ENCODE measurements at regions not wholly inside any gene's neighbourhood (a gene's known extent, or its start where the extent isn't known, plus 50 kb on each side); places are given as distances from the start of the nearest gene placed in this dataset.

DNA sequence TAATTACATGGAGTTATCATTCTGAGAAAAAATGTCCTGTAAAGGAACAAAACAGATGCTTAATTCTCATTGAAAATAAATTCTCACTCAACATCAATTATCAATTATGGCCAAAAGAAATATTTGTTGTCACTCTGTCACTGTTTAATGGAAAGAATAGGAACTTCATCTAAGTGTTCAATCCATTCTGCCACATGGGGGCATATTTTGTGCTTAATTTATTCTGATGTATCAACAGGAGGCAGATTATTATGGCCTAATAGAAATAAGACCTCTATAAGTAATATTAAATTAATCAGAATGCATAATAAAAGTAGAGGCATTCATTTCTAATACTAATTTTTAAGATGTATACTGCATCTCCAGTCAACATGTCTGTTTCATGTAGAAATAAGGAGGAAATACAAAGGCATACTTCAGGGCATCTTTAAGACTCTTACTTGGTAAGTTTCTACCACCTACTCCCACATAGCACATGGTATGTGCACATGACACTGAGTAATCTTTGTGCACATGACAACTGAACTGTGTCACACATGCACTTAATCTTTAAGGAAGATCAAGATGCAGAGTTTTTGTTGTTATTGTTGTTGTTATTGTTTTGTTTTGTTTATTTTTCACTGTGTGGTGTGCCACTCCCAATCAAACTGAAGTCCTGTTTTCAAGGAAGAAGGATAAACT, 420.4 kb upstream of the SEMA3A start:
- Histone ChIP-seq H3K9me3 (ENCODE audit: control insufficient read depth, low read length) (no peaks in the 10 kb centered on the region), H3K4me3 (ENCODE audit: insufficient read depth, low read depth, low read length) (no peak overlapping the region), H3K4me1 (ENCODE audit: control insufficient read depth, insufficient read depth, low read length) (no peaks in the 10 kb centered on the region), H3K27me3 (ENCODE audit: control insufficient read depth, insufficient read depth, low read length, poor library complexity, severe bottlenecking) (no peaks in the 10 kb centered on the region), H3K27ac (ENCODE audit: insufficient read depth, low read depth, low read length, poor library complexity, severe bottlenecking) (no peak overlapping the region), H3K36me3 (ENCODE audit: control insufficient read depth, insufficient read depth, low read length) (no peaks in the 10 kb centered on the region)

DNA sequence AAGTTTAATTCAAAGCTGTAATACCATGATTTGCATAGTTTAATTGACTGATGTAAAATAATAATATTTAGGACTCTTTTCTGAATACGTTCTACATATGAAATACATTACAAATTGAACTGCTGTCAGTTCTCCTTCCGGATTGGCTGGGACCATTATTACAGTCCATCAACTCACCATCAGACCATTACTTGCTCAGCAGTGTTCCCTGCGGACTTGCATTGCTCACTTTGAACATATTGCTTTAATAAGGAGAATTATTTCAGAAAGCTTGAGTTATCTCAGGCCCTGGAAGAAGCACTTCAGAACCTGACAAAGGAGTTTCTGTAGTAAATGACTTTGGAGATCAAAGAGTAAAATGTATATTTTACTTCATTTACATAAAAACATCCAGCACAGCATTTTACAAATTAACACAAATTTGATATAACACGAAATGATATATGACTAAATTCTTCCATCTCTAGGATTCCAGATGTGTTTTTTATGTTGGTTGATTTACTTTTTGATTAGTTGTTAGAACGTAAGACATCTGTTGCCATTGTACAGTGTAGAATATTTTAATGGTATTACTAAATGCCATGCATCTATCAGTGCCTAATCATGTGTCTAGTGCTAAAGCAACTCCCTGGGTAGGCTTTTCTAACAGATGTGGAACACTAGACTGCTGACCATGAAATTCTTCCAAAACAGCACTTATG, 418.5 kb upstream of the SEMA3A start:
- H3K36me3 ChIP-seq (ENCODE audit: control insufficient read depth, insufficient read depth, low read length) = no peaks in the 10 kb centered on the region
- H3K27me3 ChIP-seq (ENCODE audit: control insufficient read depth, insufficient read depth, low read length, poor library complexity, severe bottlenecking) = no peaks in the 10 kb centered on the region
- WGBS, 2 experiments = 85 to 100% methylated on average over 5 of the region's 5 CpGs
- H3K4me1 ChIP-seq (ENCODE audit: control insufficient read depth, insufficient read depth, low read length) = no peaks in the 10 kb centered on the region
- H3K27ac ChIP-seq (ENCODE audit: insufficient read depth, low read depth, low read length, poor library complexity, severe bottlenecking) = no peak overlapping the region
- H3K9me3 ChIP-seq (ENCODE audit: control insufficient read depth, low read length) = no peaks in the 10 kb centered on the region
- no peak overlapping the region for H3K4me3 ChIP-seq (ENCODE audit: insufficient read depth, low read depth, low read length)

DNA sequence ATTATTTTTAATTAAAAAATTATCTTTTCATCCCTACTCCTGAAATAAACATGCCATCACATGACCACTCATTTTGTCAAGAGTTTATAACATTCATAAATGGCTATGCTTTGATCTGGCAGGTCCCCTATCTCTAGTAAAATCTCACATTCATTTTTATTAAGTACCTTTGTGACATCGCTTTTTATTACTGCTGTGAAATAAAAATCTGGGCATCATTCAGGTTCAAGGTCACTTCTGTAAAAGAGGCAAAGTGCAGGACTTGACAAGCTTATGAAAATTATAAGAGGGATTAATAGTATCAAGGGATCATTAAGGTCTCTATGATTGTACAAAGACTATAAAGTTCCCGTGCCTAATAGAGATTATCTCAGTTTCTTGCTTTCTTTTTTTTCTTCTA, 416.8 kb upstream of the SEMA3A start:
- Histone ChIP-seq H3K27me3 (ENCODE audit: control insufficient read depth, insufficient read depth, low read length, poor library complexity, severe bottlenecking) (no peaks in the 10 kb centered on the region), H3K4me3 (ENCODE audit: insufficient read depth, low read depth, low read length) (no peak overlapping the region), H3K27ac (ENCODE audit: insufficient read depth, low read depth, low read length, poor library complexity, severe bottlenecking) (no peak overlapping the region), H3K36me3 (ENCODE audit: control insufficient read depth, insufficient read depth, low read length) (no peaks in the 10 kb centered on the region), H3K4me1 (ENCODE audit: control insufficient read depth, insufficient read depth, low read length) (no peaks in the 10 kb centered on the region), H3K9me3 (ENCODE audit: control insufficient read depth, low read length) (no peaks in the 10 kb centered on the region)
- WGBS, 2 experiments = 96 to 100% methylated on average over 1 to 2 of the region's 2 CpGs

DNA sequence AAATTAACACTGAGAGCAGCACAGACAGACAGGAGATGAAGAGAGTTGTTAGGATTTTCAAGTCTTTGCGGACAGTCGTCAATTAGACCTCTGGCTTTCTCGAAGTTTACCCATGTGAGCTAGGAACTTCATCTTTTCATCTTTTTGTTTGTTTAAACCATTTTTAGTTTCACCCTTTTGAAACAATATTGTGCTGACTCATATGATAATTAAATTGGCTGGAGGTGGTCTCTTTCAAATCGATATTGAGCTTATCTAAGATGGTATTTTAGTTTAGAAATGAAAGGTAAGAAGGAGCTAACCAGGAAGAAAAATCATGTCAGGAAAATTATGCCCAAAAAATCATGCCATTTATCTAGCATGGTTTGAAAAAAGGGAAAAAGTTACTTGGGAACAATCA, 415.8 kb upstream of the SEMA3A start:
- Histone ChIP-seq H3K4me3 (ENCODE audit: insufficient read depth, low read depth, low read length) (no peak overlapping the region), H3K27ac (ENCODE audit: insufficient read depth, low read depth, low read length, poor library complexity, severe bottlenecking) (no peak overlapping the region), H3K4me1 (ENCODE audit: control insufficient read depth, insufficient read depth, low read length) (no peaks in the 10 kb centered on the region), H3K9me3 (ENCODE audit: control insufficient read depth, low read length) (no peaks in the 10 kb centered on the region), H3K27me3 (ENCODE audit: control insufficient read depth, insufficient read depth, low read length, poor library complexity, severe bottlenecking) (no peaks in the 10 kb centered on the region), H3K36me3 (ENCODE audit: control insufficient read depth, insufficient read depth, low read length) (no peaks in the 10 kb centered on the region)
- WGBS, 2 experiments = 91 to 98% methylated on average over 4 of the region's 4 CpGs

DNA sequence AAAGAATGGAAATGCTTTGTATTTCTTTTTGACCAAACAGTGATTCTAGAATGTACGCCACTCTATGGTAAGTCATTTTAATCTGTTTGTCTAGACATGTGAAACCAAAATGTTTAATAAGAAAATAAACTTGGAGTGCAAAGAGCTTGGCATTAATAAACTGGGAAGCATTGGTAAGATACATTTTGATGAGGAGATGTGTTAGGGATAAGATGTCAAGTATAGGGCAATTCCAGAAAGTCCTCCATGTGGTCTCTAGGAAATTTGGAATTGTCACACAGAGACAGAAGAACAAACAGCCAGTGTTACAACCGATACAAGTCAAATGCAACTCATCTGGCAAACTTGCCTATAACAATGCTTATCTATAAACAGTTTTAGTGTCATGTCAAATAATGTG, 410.7 kb upstream of the SEMA3A start:
- 100% methylated on average over 2 of the region's 2 CpGs for WGBS, 2 experiments
- Histone ChIP-seq H3K4me3 (ENCODE audit: insufficient read depth, low read depth, low read length) (no peak overlapping the region), H3K9me3 (ENCODE audit: control insufficient read depth, low read length) (no peaks in the 10 kb centered on the region), H3K4me1 (ENCODE audit: control insufficient read depth, insufficient read depth, low read length) (no peaks in the 10 kb centered on the region), H3K27ac (ENCODE audit: insufficient read depth, low read depth, low read length, poor library complexity, severe bottlenecking) (no peak overlapping the region), H3K27me3 (ENCODE audit: control insufficient read depth, insufficient read depth, low read length, poor library complexity, severe bottlenecking) (no peaks in the 10 kb centered on the region), H3K36me3 (ENCODE audit: control insufficient read depth, insufficient read depth, low read length) (no peaks in the 10 kb centered on the region)

DNA sequence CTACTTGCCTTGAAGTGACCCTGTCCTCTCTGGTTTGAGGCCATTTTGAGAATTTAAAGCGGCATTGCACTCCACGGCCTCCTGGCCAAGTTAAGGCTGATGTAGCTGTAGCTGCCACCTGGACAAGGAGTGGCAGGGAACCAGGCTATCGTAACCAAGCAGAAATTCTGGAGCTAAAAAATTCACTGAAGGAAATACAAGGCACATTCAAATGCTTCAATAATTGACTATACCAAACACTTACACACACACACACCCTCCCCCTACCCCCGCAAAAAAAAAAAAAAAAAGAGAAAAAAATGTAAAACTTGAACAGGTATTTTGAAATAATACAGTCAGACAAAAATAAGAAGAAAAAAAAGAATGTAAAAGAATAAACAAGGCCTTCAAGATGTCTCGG, 409.0 kb upstream of the SEMA3A start:
- Histone ChIP-seq H3K4me1 (ENCODE audit: control insufficient read depth, insufficient read depth, low read length) (no peaks in the 10 kb centered on the region), H3K4me3 (ENCODE audit: insufficient read depth, low read depth, low read length) (no peak overlapping the region), H3K27ac (ENCODE audit: insufficient read depth, low read depth, low read length, poor library complexity, severe bottlenecking) (no peak overlapping the region), H3K9me3 (ENCODE audit: control insufficient read depth, low read length) (no peaks in the 10 kb centered on the region), H3K36me3 (ENCODE audit: control insufficient read depth, insufficient read depth, low read length) (no peaks in the 10 kb centered on the region), H3K27me3 (ENCODE audit: control insufficient read depth, insufficient read depth, low read length, poor library complexity, severe bottlenecking) (no peaks in the 10 kb centered on the region)
- 95 to 97% methylated on average over 4 of the region's 5 CpGs for WGBS, 2 experiments

DNA sequence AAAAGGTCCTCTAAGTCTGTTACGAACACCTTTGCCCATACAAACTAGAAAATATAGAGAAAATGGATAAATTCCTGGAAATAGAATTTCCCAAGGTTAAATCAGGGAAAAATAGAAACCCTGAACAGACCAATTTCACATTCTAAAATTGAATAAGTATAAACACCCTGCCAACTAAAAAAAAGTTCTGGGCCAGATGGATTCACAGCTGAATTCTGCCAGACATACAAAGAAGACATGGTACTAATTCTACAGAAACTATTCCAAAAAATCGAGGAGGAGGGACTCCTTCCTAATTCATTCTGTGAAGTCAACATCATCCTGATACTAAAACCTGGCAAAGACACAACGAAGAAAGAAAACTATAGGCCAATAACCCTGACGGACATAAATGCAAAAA, 400.4 kb upstream of the SEMA3A start:
- WGBS, 2 experiments = 86 to 92% methylated on average over 3 to 4 of the region's 4 CpGs
- Histone ChIP-seq H3K27ac (ENCODE audit: insufficient read depth, low read depth, low read length, poor library complexity, severe bottlenecking) (no peak overlapping the region), H3K4me1 (ENCODE audit: control insufficient read depth, insufficient read depth, low read length) (no peaks in the 10 kb centered on the region), H3K27me3 (ENCODE audit: control insufficient read depth, insufficient read depth, low read length, poor library complexity, severe bottlenecking) (no peaks in the 10 kb centered on the region), H3K36me3 (ENCODE audit: control insufficient read depth, insufficient read depth, low read length) (no peaks in the 10 kb centered on the region), H3K9me3 (ENCODE audit: control insufficient read depth, low read length) (no peaks in the 10 kb centered on the region), H3K4me3 (ENCODE audit: insufficient read depth, low read depth, low read length) (no peak overlapping the region)

DNA sequence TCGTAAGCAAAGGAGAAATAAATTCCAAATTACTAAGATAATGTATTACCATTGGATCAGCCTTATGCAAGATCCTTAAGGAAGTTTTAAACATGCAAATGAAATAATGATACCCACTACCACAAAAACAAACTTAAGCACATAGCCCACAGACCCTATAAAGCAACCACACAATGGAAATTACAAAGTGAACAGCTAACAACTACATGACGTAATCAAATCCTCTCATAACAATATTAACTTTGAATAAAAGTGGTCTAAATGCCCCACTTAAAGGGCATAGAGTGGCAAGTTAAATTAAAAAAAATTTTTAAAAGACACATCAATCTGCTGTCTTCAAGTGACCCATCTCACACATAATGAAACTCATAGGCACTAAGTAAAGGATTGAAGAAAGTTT, 397.3 kb upstream of the SEMA3A start:
- H3K4me3 ChIP-seq (ENCODE audit: insufficient read depth, low read depth, low read length) = no peak overlapping the region
- no peaks in the 10 kb centered on the region for H3K9me3 ChIP-seq (ENCODE audit: control insufficient read depth, low read length)
- no peaks in the 10 kb centered on the region for H3K36me3 ChIP-seq (ENCODE audit: control insufficient read depth, insufficient read depth, low read length)
- no peaks in the 10 kb centered on the region for H3K27me3 ChIP-seq (ENCODE audit: control insufficient read depth, insufficient read depth, low read length, poor library complexity, severe bottlenecking)
- 93 to 100% methylated on average over 1 of the region's 2 CpGs for WGBS, 2 experiments
- H3K27ac ChIP-seq (ENCODE audit: insufficient read depth, low read depth, low read length, poor library complexity, severe bottlenecking) = no peak overlapping the region
- no peaks in the 10 kb centered on the region for H3K4me1 ChIP-seq (ENCODE audit: control insufficient read depth, insufficient read depth, low read length)

DNA sequence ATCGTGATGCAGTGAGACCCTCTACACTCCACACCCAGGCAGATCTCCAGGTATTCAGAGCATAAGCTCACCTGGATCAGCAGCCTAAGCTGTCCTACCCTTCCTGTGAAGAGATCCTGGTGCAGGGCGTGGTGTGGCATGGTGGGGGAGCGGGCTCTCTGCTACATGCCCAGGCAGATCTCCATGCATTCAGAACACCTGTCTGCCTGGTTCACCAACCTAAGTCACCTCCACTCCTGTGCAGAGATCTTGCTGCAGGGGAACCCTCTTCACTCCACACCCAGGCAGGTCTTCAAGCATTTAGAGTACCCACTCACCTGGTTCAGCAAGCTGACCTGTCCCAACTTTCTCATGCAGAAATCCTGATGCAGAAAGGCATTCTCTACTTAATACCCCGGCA, 394.4 kb upstream of the SEMA3A start:
- WGBS, 2 experiments = 93 to 96% methylated on average over 4 of the region's 4 CpGs
- Histone ChIP-seq H3K27ac (ENCODE audit: insufficient read depth, low read depth, low read length, poor library complexity, severe bottlenecking) (no peak overlapping the region), H3K27me3 (ENCODE audit: control insufficient read depth, insufficient read depth, low read length, poor library complexity, severe bottlenecking) (no peaks in the 10 kb centered on the region), H3K36me3 (ENCODE audit: control insufficient read depth, insufficient read depth, low read length) (no peaks in the 10 kb centered on the region), H3K4me1 (ENCODE audit: control insufficient read depth, insufficient read depth, low read length) (no peaks in the 10 kb centered on the region), H3K9me3 (ENCODE audit: control insufficient read depth, low read length) (no peaks in the 10 kb centered on the region), H3K4me3 (ENCODE audit: insufficient read depth, low read depth, low read length) (no peak overlapping the region)

DNA sequence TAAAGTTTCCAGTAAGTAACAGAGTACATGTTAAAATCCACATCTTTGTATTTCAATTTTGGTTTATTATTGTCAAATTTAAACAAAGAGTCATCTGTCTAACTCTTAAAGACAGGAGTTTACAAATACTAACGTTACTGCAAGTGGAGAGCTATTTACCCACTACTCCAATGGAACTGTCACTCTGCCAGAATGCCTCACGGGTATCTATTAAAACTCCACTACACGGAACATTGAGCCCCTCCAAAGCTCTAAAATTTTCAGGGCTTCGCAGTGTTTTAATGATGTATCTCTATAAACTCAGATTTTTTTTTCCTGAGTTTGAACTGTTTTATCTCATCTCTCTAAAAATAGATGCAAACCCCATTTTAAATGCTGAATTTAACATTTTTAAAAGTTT, 388.7 kb upstream of the SEMA3A start:
- no peak overlapping the region for H3K27ac ChIP-seq (ENCODE audit: insufficient read depth, low read depth, low read length, poor library complexity, severe bottlenecking)
- WGBS, 2 experiments = 91 to 95% methylated on average over 3 to 4 of the region's 4 CpGs
- no peaks in the 10 kb centered on the region for H3K9me3 ChIP-seq (ENCODE audit: control insufficient read depth, low read length)
- no peaks in the 10 kb centered on the region for H3K27me3 ChIP-seq (ENCODE audit: control insufficient read depth, insufficient read depth, low read length, poor library complexity, severe bottlenecking)
- no peaks in the 10 kb centered on the region for H3K36me3 ChIP-seq (ENCODE audit: control insufficient read depth, insufficient read depth, low read length)
- no peak overlapping the region for H3K4me3 ChIP-seq (ENCODE audit: insufficient read depth, low read depth, low read length)
- no peaks in the 10 kb centered on the region for H3K4me1 ChIP-seq (ENCODE audit: control insufficient read depth, insufficient read depth, low read length)
